ENCODE measurements at regions not wholly inside any gene's neighbourhood (a gene's known extent, or its start where the extent isn't known, plus 50 kb on each side); places are given as distances from the start of the nearest gene placed in this dataset.

- TF ChIP-seq CTCF (IDR thresholded peaks at IDR 0.05), result no peak
- TF ChIP-seq POLR2A (IDR thresholded peaks at IDR 0.05), result no peak
- TF ChIP-seq POLR2AphosphoS5 (IDR thresholded peaks at IDR 0.05; ENCODE audit: insufficient read depth in 1 of 2, low read depth in 1 of 2), result no peak
Observed at GRCh38 chr2:18677280-18677679, 87.9 kb upstream of the NT5C1B start.

Measured in vagina (tissue), 2 donors.